Superior temporal gyrus (tissue), 1 donor: ENCODE measurements at regions not wholly inside any gene's neighbourhood (a gene's known extent, or its start where the extent isn't known, plus 50 kb on each side); places are given as distances from the start of the nearest gene placed in this dataset.
"Not testable (repeated sequence)": the region's sequence is repeated elsewhere in the genome, so short reads cannot be mapped to it uniquely, and the experiment has no call there.

Experiments used
- DNase-seq: peaks from one replicate; pipeline ENCODE4 v3.0.0-alpha.2; 2016; ENCODE audit errors: extremely low spot score

GRCh38 chr11:109677231-109677630, 255.2 kb downstream of the C11orf87 start:
- no peak for DNase-seq

DNA sequence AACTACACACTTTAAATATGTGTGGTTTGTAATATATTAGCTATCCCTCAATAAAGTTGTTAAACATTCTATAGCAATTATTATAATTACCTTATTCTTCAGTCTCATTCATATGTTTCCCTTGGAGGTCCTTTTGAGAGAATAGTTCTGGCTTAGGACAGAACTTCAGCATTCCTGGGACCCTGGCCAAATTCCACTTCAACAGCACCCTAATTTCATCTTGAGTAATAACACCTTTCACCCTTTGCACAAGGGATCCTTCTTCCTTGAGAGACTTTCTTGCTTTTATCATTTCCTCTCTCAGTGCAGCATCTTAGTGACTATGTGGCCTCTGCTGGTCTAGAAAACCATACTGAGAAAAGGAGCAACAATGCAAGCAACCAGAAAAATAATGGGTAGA, 255.9 kb downstream of the C11orf87 start:
- DNase-seq: no peak

DNA sequence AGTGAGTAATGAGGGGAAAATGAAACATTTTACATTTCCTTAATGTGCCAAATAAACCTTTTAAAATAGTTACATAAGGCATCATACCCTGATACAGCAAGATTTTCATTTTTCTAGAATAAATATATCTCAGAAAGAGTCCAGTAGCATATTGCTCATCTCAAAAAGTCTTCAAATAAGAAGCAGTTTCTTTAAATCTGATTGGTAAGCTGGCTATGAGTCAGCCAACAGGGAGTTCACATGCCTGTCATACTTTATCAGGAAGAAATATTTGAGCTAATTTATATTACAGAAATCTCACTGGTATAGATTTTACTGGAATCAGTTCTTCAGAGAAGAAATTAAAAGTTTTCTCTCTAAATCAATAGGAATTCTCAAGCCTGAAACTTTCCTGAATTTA, 258.1 kb downstream of the C11orf87 start:
- no peak for DNase-seq

GRCh38 chr11:109682788-109683187, 260.8 kb downstream of the C11orf87 start:
- DNase-seq: not testable (repeated sequence)

DNA sequence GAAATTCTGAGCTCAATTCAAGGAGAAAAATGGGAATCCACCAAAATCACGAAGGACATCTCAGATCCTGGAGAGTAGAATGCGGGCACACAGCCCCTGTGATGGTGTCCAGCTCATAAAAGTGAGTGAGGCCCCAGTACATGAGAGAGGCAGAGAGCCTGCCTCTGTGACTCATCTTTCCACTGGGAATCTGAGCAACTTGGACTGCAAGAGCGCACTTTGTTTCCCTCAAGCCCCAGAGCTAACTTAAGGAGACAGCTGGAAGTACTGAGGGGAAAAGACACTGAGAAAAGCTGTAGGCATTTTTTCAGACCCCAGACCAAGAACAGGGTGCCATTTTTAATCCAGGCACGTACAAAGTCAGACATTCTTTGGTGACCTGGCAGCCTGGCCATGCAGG, 273.7 kb downstream of the C11orf87 start:
- no peak for DNase-seq

DNA sequence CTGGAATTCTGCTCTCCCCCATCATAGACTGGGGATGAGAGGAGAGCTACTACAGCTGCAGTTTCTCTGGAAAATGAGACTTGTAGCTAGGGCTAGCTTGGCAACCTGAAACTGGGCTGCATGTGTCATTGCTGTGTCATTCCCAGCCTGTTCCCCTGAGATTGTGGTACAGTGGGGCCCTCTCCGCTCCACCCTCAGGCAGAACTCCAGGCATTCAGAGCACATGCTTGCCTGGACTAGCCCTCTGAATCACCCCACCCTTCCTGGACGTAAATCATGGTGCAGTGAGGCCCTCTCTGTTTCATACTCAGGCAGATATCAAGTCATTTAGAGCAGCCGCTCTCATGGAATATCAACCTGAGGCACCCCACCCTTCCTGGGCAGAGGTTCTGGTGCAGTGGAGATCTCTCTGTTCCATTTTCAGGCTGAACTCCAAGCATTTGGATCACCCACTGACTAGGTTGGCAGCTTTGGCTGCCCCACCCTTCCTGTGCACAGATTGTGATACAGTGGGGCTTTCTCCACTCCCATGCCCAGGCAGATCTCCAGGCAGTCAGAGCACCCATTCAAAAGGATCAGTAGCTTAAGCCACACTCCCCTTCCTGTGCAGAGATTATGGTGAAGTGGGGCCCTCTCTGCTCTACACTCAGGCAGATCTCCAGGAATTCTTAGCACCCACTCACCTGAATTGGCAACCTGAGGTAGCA, 274.4 kb downstream of the C11orf87 start:
- DNase-seq: no peak

DNA sequence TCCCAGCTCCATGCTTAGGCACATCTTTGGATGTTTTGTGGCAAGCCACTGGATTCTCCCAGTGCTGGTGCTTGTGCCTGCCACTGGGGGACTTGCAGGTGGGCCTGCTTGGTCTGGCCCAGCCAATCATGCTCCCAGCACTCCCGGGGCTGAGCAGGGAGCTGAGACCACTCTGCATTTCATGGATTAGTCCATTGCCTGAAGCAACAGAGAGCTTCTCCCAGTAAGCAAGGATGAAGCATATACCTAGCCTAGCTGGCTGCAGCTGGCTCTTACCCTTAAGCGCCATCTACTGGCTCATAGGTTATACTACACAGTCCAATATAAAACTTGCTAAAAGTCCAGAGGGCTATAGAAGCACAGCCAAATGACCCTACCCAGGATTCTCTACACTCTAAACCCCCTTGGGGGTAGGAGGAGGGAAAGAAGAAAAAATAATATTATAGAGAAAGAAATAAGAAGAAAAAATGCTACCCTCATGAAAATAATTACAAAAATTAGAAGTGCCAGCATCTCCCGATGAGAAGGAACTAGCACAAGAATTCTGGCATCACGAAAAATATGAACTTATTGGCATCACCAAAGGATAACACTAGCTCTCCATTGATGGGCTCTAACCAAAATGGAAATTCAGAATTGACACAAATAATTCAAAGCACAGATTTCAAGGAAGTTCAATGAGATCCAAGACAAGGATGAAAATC, 275.3 kb downstream of the C11orf87 start:
- DNase-seq: no peak

GRCh38 chr11:109698237-109698636, 276.2 kb downstream of the C11orf87 start:
- no peak for DNase-seq

GRCh38 chr11:109704432-109704831, 282.4 kb downstream of the C11orf87 start:
- DNase-seq: no peak

DNA sequence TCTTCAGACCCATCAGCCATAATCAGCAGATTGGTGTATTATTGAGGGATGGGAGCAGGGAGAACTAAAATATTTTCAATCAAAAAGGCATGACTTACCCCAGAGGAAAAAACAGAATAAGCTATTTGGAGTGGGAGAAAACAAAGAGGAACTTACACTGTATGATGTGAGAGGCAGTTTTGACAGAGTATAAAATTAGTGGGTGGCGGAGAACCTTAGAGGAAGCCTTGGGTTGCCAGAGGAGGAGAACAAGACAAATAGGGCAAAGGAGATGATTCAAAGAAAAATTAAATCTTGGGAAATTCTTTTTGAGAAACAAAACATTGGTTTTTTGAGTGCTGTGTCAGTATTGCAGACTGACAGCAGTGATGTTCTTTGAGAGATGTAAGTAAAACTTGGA, 285.0 kb downstream of the C11orf87 start:
- no peak for DNase-seq

DNA sequence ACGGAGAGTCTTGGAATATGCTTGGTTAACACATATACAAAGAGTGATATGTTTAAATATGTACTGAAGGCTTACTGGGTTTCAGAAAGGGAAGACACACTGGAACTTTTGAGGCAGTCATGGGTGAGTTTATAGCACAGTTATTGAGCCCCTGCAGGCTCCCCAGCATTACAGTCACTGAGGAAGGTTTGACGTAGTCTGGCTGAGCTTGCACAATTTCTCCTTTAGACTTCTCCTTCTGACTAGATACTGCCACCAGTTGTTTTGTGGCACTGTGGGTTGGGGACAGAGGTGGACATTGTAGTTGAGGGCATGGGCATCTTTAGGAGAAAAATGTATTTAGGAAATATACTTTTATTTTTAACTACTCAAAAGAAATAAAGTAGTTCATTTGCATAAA, 285.4 kb downstream of the C11orf87 start:
- no peak for DNase-seq

DNA sequence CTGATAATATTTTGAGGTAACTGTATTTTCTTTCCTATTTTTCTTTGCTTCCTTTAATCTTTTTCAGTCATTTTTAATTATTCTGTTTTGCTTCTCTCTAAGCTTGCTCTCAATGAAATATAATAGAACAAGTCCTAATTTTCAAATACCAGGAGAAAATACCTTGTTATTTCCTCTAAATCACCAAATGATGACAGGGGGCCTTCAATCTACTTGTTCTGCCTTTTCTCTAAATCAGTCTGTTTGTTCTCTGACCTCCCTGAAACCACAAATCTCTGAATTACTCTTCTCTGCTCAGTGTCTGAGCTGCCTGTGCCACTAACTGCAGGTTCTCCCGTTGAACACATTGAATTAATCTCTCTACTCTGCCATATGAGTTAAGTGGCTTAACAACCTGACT, 286.2 kb downstream of the C11orf87 start:
- no peak for DNase-seq

DNA sequence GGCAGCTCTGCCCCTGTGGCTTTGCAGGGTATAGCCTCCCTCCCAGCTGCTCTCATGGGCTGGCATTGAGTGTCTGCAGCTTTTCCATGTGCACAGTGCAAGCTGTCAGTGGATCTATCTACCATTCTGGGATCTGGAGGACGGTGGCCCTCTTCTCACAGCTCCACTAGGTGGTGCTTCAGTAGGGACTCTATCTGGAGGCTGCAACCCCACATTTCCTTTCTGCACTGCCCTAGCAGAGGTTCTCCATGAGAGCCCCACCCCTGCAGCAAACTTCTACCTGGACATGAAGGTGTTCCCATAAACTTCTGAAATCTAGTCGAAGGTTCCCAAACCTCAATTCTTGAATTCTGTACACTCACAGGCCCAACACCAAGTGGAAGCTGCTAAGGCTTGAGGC, 292.5 kb downstream of the C11orf87 start:
- not testable (repeated sequence) for DNase-seq

- not testable (repeated sequence) for DNase-seq
Observed at GRCh38 chr11:109715424-109715823, 293.4 kb downstream of the C11orf87 start.

DNA sequence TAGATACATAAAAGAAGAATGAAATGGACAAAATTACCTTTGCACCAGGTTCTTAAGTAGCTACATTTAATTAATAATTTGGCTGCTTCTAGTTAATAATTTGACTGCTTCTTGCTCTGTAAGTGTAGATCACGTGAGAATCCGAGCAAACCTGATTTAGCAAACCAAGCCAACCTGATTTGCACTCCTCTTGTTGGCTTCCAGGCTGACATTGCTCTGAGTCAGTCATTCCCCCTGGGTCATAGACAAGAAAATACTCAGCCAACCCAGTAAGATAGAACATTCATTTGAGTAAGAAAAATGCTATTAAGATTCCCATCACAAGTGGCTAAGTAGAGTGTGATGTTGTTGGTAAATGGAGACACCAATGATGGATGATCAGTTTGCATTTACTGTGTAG, 304.1 kb downstream of the C11orf87 start:
- no peak for DNase-seq

DNA sequence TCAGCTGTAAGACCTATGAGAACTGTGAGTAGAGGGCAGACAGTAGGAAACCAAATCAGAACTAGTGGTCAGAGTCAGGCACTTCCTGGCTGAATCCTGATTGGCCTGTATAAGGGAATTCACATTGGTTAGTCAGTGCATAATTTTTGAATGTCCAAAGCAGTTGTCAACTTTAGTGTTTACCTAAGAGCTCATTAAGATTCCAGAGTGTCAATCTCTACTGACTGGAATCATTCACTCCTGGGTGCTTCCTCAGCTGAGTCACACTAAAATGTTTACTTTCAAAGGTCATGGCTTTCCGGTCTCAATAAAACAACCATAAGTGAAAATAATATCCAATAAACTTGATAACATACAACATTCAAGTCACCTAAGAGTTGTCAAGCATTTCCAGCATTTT, 306.1 kb downstream of the C11orf87 start:
- no peak for DNase-seq

- DNase-seq: no peak
Observed at GRCh38 chr11:109729761-109730160, 307.8 kb downstream of the C11orf87 start.

DNA sequence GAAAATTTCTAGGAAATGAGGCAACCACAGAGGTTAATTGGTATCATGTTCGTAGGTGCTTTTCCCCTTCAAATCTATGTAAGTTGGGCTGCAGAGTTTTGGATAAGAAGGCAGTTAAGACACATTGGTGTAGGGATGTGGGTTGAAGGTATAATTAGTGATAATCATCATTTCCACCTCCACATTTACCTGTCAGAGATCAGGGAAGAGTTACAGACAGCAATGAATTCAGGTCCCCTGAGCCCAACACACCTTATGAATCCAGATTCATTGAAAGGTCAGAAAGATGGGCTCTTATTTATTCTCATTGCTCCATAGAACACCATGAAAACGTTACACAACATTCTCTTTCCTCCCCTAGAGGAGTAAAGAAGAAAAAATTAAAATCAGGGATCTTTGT, 308.7 kb downstream of the C11orf87 start:
- no peak for DNase-seq

GRCh38 chr11:109731451-109731850, 309.5 kb downstream of the C11orf87 start:
- no peak for DNase-seq

DNA sequence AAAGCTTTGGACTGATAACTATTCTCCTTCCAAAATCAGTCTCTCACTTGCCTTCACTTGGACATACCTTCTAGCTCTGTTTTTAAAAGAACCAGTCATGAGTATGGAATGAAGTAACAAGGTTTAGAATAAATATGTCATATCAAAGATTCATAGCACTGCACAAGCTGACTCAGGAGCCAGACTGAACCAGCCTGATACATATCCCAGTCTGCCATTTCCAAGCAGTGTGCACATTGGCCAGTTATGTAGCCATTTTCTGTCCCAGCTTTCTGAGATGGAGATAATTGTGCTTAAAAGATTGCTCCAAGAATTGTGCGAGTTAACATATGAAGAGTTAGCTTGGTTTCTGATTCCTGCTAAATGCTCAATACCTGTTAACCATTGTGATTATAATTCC, 311.3 kb downstream of the C11orf87 start:
- DNase-seq: no peak

DNA sequence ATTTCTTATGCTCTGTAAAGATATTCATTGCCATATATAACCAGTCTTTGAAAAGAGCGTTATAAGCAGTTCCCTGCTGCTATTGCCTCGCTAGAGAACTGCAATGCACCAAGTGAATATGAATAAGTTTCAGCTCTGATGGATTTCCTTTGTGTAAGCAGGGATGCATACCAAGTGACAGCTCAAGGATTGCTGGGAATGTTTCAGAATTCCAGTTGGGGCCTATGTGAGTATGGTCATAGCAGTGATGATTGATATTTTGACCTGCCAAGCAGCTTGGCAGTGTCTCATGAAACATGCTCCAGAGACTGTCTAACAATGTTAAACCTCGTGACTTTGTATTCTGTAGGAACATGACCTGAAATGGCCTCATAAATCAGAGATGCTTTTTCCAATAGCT, 312.6 kb downstream of the C11orf87 start:
- DNase-seq: no peak

- no peak for DNase-seq
Observed at GRCh38 chr11:109735128-109735527, 313.1 kb downstream of the C11orf87 start.

DNA sequence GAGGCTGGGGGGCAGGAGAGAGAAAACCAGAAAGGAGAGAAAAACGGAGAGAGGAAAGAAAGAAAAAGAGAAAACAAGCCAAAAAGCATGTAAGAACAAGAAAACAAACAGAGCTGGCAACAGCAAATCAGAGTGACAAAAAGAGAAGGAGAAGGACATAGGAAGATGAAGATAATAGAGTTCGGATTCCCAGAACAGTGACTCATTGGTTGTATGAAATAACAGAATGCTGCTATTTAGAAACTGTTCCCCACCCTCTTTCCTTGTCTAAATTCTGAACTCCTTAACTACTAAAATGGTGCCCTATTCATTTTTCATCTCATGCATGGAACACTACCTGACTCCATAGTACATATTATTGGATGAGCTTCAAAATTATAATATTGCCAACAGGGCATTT, 317.4 kb downstream of the C11orf87 start:
- no peak for DNase-seq
